ENCODE measurements at regions not wholly inside any gene's neighbourhood (a gene's known extent, or its start where the extent isn't known, plus 50 kb on each side); places are given as distances from the start of the nearest gene placed in this dataset.

- H3K9me3 ChIP-seq (ENCODE audit: low read depth) = no peaks in the 10 kb centered on the region
- TF ChIP-seq CTCF (IDR thresholded peaks at IDR 0.05; ENCODE audit: poor library complexity) (no peak), EZH2phosphoT487 (IDR thresholded peaks at IDR 0.05; ENCODE audit: low read depth, severe bottlenecking, unreplicated experiment) (no peak), EZH2 (IDR thresholded peaks at IDR 0.05; ENCODE audit: borderline replicate concordance) (no peak)
- no peaks in the 10 kb centered on the region for H3K79me2 ChIP-seq
- H3K27me3 ChIP-seq = no peaks in the 10 kb centered on the region
- WGBS (ENCODE audit: low lambda C conversion rate, missing lambda C conversion rate) = 51% methylated on average over 4 of the region's 4 CpGs
- H3K4me2 ChIP-seq = no peak overlapping the region
- no peaks in the 10 kb centered on the region for H3K4me1 ChIP-seq (ENCODE audit: insufficient read depth)
- DNase-seq (ENCODE audit: low spot score) = no peak
- H4K20me1 ChIP-seq (ENCODE audit: insufficient read depth, poor library complexity, severe bottlenecking) = no peaks in the 10 kb centered on the region
- no peaks in the 10 kb centered on the region for H3K36me3 ChIP-seq (replicated peaks; ENCODE audit: insufficient read depth, low read depth)
- H3K27ac ChIP-seq = no peak overlapping the region
- no peak overlapping the region for H3K4me3 ChIP-seq
- H2AFZ ChIP-seq = no peak overlapping the region
- no peaks in the 10 kb centered on the region for H3K9me2 ChIP-seq (replicated peaks; ENCODE audit: insufficient read depth)
These were observed 403.5 kb downstream of the DMRT2 start for GRCh38 chr9:1453636-1454035.

- Histone ChIP-seq H4K20me1 (ENCODE audit: insufficient read depth, poor library complexity, severe bottlenecking) (no peaks in the 10 kb centered on the region), H2AFZ (no peak overlapping the region), H3K9me2 (replicated peaks; ENCODE audit: insufficient read depth) (no peaks in the 10 kb centered on the region), H3K79me2 (no peaks in the 10 kb centered on the region), H3K27ac (no peak overlapping the region), H3K36me3 (replicated peaks; ENCODE audit: insufficient read depth, low read depth) (no peaks in the 10 kb centered on the region), H3K4me1 (ENCODE audit: insufficient read depth) (no peaks in the 10 kb centered on the region), H3K4me2 (no peak overlapping the region), H3K27me3 (no peaks in the 10 kb centered on the region), H3K9me3 (ENCODE audit: low read depth) (no peaks in the 10 kb centered on the region), H3K4me3 (no peak overlapping the region)
- no peak for TF ChIP-seq EZH2 (IDR thresholded peaks at IDR 0.05; ENCODE audit: borderline replicate concordance)
- TF ChIP-seq EZH2phosphoT487 (IDR thresholded peaks at IDR 0.05; ENCODE audit: low read depth, severe bottlenecking, unreplicated experiment) = no peak
- no peak for TF ChIP-seq CTCF (IDR thresholded peaks at IDR 0.05; ENCODE audit: poor library complexity)
- DNase-seq (ENCODE audit: low spot score) = no peak
- WGBS (ENCODE audit: low lambda C conversion rate, missing lambda C conversion rate) = 13% methylated on average over 1 of the region's 1 CpG
These were observed 404.1 kb downstream of the DMRT2 start for GRCh38 chr9:1454211-1454610.

- Histone ChIP-seq H3K4me3 (no peak overlapping the region), H2AFZ (no peak overlapping the region), H3K79me2 (no peaks in the 10 kb centered on the region), H3K27me3 (no peaks in the 10 kb centered on the region), H3K36me3 (replicated peaks; ENCODE audit: insufficient read depth, low read depth) (no peaks in the 10 kb centered on the region), H4K20me1 (ENCODE audit: insufficient read depth, poor library complexity, severe bottlenecking) (no peaks in the 10 kb centered on the region), H3K9me3 (ENCODE audit: low read depth) (no peaks in the 10 kb centered on the region), H3K4me1 (ENCODE audit: insufficient read depth) (no peaks in the 10 kb centered on the region), H3K27ac (no peak overlapping the region), H3K4me2 (no peak overlapping the region), H3K9me2 (replicated peaks; ENCODE audit: insufficient read depth) (no peaks in the 10 kb centered on the region)
- TF ChIP-seq CTCF (IDR thresholded peaks at IDR 0.05; ENCODE audit: poor library complexity) = no peak
- no peak for TF ChIP-seq EZH2 (IDR thresholded peaks at IDR 0.05; ENCODE audit: borderline replicate concordance)
- TF ChIP-seq EZH2phosphoT487 (IDR thresholded peaks at IDR 0.05; ENCODE audit: low read depth, severe bottlenecking, unreplicated experiment) = no peak
- no peak for DNase-seq (ENCODE audit: low spot score)
- WGBS (ENCODE audit: low lambda C conversion rate, missing lambda C conversion rate) = 43% methylated on average over 7 of the region's 7 CpGs
These were observed 404.6 kb downstream of the DMRT2 start for GRCh38 chr9:1454616-1455347.

Measured in hepatocyte (in vitro differentiated cells).